Sigmoid colon (tissue), 4 donors: ENCODE measurements at regions not wholly inside any gene's neighbourhood (a gene's known extent, or its start where the extent isn't known, plus 50 kb on each side); places are given as distances from the start of the nearest gene placed in this dataset.

Experiments used
- CTCF ChIP-seq, 4 experiments: fragments of 450-650 bp in 3 of 4; fragments of 200-600 bp in 1 of 4; IDR thresholded peaks; one replicate each; pipeline ENCODE4 v1.5.1; 2016 to 2019; ENCODE audit warnings: antibody characterized with exemption in 4 of 4, mild to moderate bottlenecking in 3 of 4, moderate library complexity in 2 of 4
- EP300 ChIP-seq, 4 donors: sonication (generic); formaldehyde crosslinking; IDR thresholded peaks; one replicate each; pipeline ENCODE4 v1.6.1; 2017; ENCODE audit warnings: antibody characterized with exemption in 4 of 4
- POLR2A ChIP-seq, 2 donors: fragments of 450-650 bp; IDR thresholded peaks; one replicate each; pipeline ENCODE4 v1.6.1; 2016; ENCODE audit warnings: antibody characterized with exemption in 2 of 2, mild to moderate bottlenecking in 2 of 2, moderate library complexity in 2 of 2
- POLR2AphosphoS5 ChIP-seq, 4 donors: sonication (generic); formaldehyde crosslinking; IDR thresholded peaks; one replicate each; pipeline ENCODE4 v1.6.1; 2017; ENCODE audit warnings: antibody characterized with exemption in 4 of 4

- TF ChIP-seq CTCF (IDR thresholded peaks at IDR 0.05) = no peak
- no peak for TF ChIP-seq POLR2AphosphoS5 (IDR thresholded peaks at IDR 0.05)
- TF ChIP-seq POLR2A (IDR thresholded peaks at IDR 0.05) = no peak
- no peak for TF ChIP-seq EP300 (IDR thresholded peaks at IDR 0.05)
These were observed 311.1 kb downstream of the TMEM121 start for GRCh38 chr14:105837349-105838063.
